GM12878 (cell line): ENCODE measurements at regions not wholly inside any gene's neighbourhood (a gene's known extent, or its start where the extent isn't known, plus 50 kb on each side); places are given as distances from the start of the nearest gene placed in this dataset.

Experiments used
- ATAC-seq: fragments of 200-7000 bp; cut with Tn5 transposase; 3 replicates; pipeline ENCODE4 v1.9.1; 2020; ENCODE audit warnings: mild to moderate bottlenecking, moderate library complexity
- BruUV-seq: library from RNA; stranded (reverse); fragments of 400-500 nt; replicated peaks from 2 replicates; lab custom pipeline; 2021; lab: Mats Ljungman, UMichigan
- CTCF ChIA-PET: fragments of 300-600 bp; sonication (Branson Sonifier 250); formaldehyde crosslinking; extraction: SDS; loops from one replicate; lab custom pipeline; 2021; ENCODE audit warnings: inconsistent platforms; lab: Yijun Ruan, JAX
- POLR2A ChIA-PET: fragments of 350-600 bp; formaldehyde crosslinking; extraction: SDS; loops from one replicate; lab custom pipeline; 2021; ENCODE audit warnings: inconsistent platforms; lab: Charles Lee
- RAD21 ChIA-PET: fragments of 300-600 bp; sonication (Branson Sonifier 250); formaldehyde crosslinking; loops from one replicate; lab custom pipeline; 2023; ENCODE audit warnings: antibody characterized with exemption; ENCODE audit not compliant: unreplicated experiment; lab: Charles Lee
- SMC1A ChIA-PET: fragments of 300-600 bp; sonication (Branson Sonifier 250); formaldehyde crosslinking; loops from one replicate; lab custom pipeline; 2023; ENCODE audit not compliant: unreplicated experiment, uncharacterized antibody; lab: Charles Lee
- DNase-seq: peaks from one replicate; pipeline ENCODE4 v3.0.0-alpha.2; 2011; ENCODE audit warnings: low read depth, low spot score
- FAIRE-seq: peaks from 3 replicates; lab custom pipeline; 2011; peaks lifted over from hg19 to GRCh38; lab: Jason Lieb, UNC
- H2AFZ ChIP-seq: 2 replicates; pipeline ENCODE4 v1.6.0; 2011; ENCODE audit warnings: low read depth, low read length, control low read depth; ENCODE audit not compliant: control insufficient read depth
- H3K27ac ChIP-seq: 2 replicates; pipeline ENCODE4 v1.5.1; 2011; ENCODE audit warnings: control low read depth; ENCODE audit not compliant: control insufficient read depth, insufficient read depth
- H3K27me3 ChIP-seq, 2 experiments: replicated peaks in 1 of 2; 2 replicates each; pipeline versions ENCODE4 v1.6.0 to v1.6.1; 2011; ENCODE audit warnings: low read length in 1 of 2; ENCODE audit not compliant: control insufficient read depth in 2 of 2, insufficient read depth in 2 of 2
- H3K36me3 ChIP-seq, 2 experiments: 2 replicates each; pipeline ENCODE4 v1.5.1; 2011; ENCODE audit warnings: low read length in 1 of 2; ENCODE audit not compliant: control insufficient read depth in 2 of 2, insufficient read depth in 2 of 2
- H3K4me1 ChIP-seq: 2 replicates; pipeline ENCODE4 v1.6.1; 2011; ENCODE audit warnings: mild to moderate bottlenecking, low read length, moderate library complexity, mixed read lengths; ENCODE audit not compliant: control insufficient read depth, insufficient read depth
- H3K4me2 ChIP-seq: 2 replicates; pipeline ENCODE4 v1.6.0; 2011; ENCODE audit warnings: control low read depth; ENCODE audit not compliant: control insufficient read depth, insufficient read depth
- H3K4me3 ChIP-seq: fragments of 200-600 bp; sonication (generic); 2 replicates; pipeline ENCODE4 v1.5.1; 2016
- H3K79me2 ChIP-seq: 2 replicates; pipeline ENCODE4 v1.6.0; 2011; ENCODE audit warnings: low read length; ENCODE audit not compliant: control insufficient read depth, insufficient read depth
- H3K9ac ChIP-seq: 2 replicates; pipeline ENCODE4 v1.8.0; 2011; ENCODE audit warnings: low read length, control low read depth, mixed read lengths; ENCODE audit not compliant: control insufficient read depth, insufficient read depth
- H3K9me3 ChIP-seq: replicated peaks from 3 replicates; pipeline ENCODE4 v1.5.1; 2011; ENCODE audit warnings: mild to moderate bottlenecking, low read length; ENCODE audit not compliant: control insufficient read depth, insufficient read depth
- H4K20me1 ChIP-seq: 2 replicates; pipeline ENCODE4 v1.6.0; 2011; ENCODE audit not compliant: control insufficient read depth, insufficient read depth
- ASH2L ChIP-seq: fragments of 300-600, 200-600 bp; sonication (generic); IDR thresholded peaks from 2 replicates; pipeline ENCODE4 v1.6.1; 2017; ENCODE audit warnings: low read depth, mild to moderate bottlenecking, borderline replicate concordance
- ATF7 ChIP-seq: fragments of 450-650 bp; IDR thresholded peaks from 2 replicates; pipeline ENCODE4 v1.6.1; 2016; ENCODE audit warnings: low read depth, mild to moderate bottlenecking
- BMI1 ChIP-seq: fragments of 450-650 bp; IDR thresholded peaks from 2 replicates; pipeline ENCODE4 v1.6.1; 2016; ENCODE audit warnings: mild to moderate bottlenecking, moderate library complexity, borderline replicate concordance
- E2F8 ChIP-seq: fragments of 450-650 bp; IDR thresholded peaks from 2 replicates; pipeline ENCODE4 v1.6.1; 2018; ENCODE audit warnings: mild to moderate bottlenecking, low read depth, moderate library complexity; ENCODE audit not compliant: partially characterized antibody
- EGR1 ChIP-seq, 2 experiments: IDR thresholded peaks; 1 replicate in 1 of 2; 2 replicates in 1 of 2; pipeline ENCODE4 v1.6.1; 2011 to 2012; ENCODE audit warnings: low read depth in 2 of 2, low read length in 2 of 2, borderline replicate concordance in 1 of 2, mild to moderate bottlenecking in 1 of 2, moderate library complexity in 1 of 2
- IKZF2 ChIP-seq, 2 experiments: fragments of 450-650 bp; IDR thresholded peaks; 2 replicates each; pipeline ENCODE4 v1.6.1; 2017; ENCODE audit warnings: mild to moderate bottlenecking in 2 of 2, moderate library complexity in 2 of 2
- MAX ChIP-seq: IDR thresholded peaks from 2 replicates; pipeline ENCODE4 v1.6.1; 2012; ENCODE audit warnings: low read depth, low read length, improper control_type of control experiment
- MYC ChIP-seq: IDR thresholded peaks from 2 replicates; pipeline ENCODE4 v1.6.1; 2011; ENCODE audit warnings: mild to moderate bottlenecking, low read length, moderate library complexity, inconsistent platforms; ENCODE audit not compliant: insufficient read depth, insufficient replicate concordance, insufficient read length, severe bottlenecking
- NFIC ChIP-seq: IDR thresholded peaks from 2 replicates; pipeline ENCODE4 v1.6.1; 2012; ENCODE audit warnings: low read depth, mild to moderate bottlenecking, inconsistent platforms, low read length, moderate library complexity
- NFXL1 ChIP-seq: fragments of 450-650 bp; IDR thresholded peaks from 2 replicates; pipeline ENCODE4 v1.6.1; 2017; ENCODE audit warnings: antibody characterized with exemption, mild to moderate bottlenecking, borderline replicate concordance
- RCOR1 ChIP-seq: conservative IDR thresholded peaks from 2 replicates; pipeline ENCODE4 v1.6.1; 2012; ENCODE audit warnings: low read depth, low read length, improper control_type of control experiment
- SIX5 ChIP-seq: IDR thresholded peaks from 2 replicates; pipeline ENCODE4 v1.6.1; 2011; ENCODE audit warnings: mild to moderate bottlenecking, low read depth, low read length, moderate library complexity; ENCODE audit not compliant: severe bottlenecking
- TCF3 ChIP-seq: IDR thresholded peaks from 2 replicates; pipeline ENCODE4 v1.6.1; 2012; ENCODE audit warnings: low read depth, mild to moderate bottlenecking, low read length, borderline replicate concordance; ENCODE audit not compliant: insufficient read depth
- ZNF217 ChIP-seq: fragments of 450-650 bp; IDR thresholded peaks from 2 replicates; pipeline ENCODE4 v1.6.1; 2017; ENCODE audit warnings: antibody characterized with exemption, mild to moderate bottlenecking
- WGBS: methylation state at CpG from one replicate; pipeline ENCODE4 v1.1.6; 2016; ENCODE audit warnings: low lambda C conversion rate; ENCODE audit not compliant: insufficient replicate concordance, insufficient coverage; ENCODE audit errors: missing lambda C conversion rate; 5-methylcytosine and 5-hydroxymethylcytosine counted together
- in situ Hi-C: fragments of 300-500 bp; cut with MboI; formaldehyde crosslinking; loops from 9 replicates; pipeline ENCODE4 v1.14.3; 2018; ENCODE audit warnings: mixed read lengths
- intact Hi-C: fragments of 100-400 bp; cut with micrococcal nuclease; formaldehyde crosslinking; loops from one replicate; pipeline ENCODE4 v1.14.2; 2022; ENCODE audit not compliant: unreplicated experiment
- TF ChIP-seq, protein P1 (sequence below): IDR thresholded peaks from 2 replicates; pipeline ENCODE4 v1.6.1; 2012; ENCODE audit warnings: low read length, inconsistent platforms

DNA sequence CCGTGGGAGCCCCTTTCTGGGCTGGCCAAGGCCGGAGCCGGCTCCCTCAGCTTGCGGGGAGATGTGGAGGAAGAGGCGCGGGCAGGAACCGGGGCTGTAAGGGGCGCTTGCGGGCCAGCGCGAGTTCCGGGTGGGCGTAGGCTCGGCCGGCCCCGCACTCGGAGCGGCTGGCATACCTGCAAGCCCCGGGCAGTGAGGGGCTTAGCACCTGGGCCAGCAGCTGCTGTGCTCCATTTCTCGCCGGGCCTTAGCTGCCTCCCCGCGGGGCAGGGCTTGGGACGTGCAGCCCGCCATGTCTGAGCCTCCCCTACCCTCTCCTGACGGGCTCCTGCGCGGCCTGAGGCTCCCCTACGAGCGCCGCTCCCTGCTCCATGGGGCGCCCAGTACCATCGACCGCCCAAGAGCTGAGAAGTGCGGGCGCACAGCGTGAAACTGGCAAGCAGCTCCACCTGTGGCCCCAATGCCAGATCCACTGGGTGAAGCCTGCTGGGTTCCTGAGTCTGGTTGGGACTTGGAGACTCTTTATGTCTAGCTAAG lies 82.8 kb upstream of the E2F3 start (continued):
- TF ChIP-seq SIX5 (no peak), MAX (no peak), ASH2L (no peak)

DNA sequence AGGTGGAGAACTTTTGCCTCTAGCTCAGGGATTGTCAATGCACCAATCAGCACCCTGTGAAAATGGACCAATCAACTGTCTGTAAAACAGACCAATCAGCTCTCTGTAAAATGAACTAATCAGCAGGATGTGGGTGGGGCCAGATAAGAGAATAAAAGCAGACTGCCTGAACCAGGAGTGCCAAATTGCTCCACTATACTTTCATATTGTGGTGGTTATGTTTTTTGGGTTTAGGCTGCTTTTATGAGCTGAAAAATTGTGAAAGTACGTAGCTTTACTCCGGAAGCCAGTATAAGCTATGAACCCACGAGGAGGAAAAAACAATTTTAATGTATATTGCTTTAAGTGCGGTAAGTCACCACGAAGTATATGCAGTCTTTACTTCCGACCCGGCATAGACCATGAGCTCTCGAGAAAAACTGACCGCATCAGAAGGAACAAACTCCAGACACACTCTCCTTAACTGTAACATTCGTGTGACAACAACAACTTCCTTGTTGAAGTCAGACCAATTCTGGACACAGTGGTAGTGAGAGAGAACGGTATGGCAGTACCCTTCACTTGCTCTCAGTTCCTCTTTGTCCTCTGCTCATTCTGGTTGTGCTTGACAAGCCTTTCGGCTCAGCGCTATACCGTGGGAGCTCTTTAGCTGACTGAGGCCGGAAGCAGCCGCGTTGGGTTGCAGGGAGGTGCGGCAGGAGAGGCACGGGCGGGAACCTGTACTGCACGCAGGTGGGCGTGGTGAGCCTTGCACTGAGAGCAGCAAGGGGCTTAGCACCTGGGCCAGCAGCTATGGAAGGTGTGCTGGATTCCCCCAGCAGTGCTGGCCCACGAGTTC lies 81.9 kb upstream of the E2F3 start:
- FAIRE-seq (peak; percentile 100), DNase-seq (peak; percentile 98), ATAC-seq (peak; percentile 99)
- H3K79me2 ChIP-seq = no peaks in the 10 kb centered on the region
- H3K4me2 ChIP-seq = peak overlapping the region; percentile 84
- peaks cover 9% of the 10 kb centered on the region; the same call in 1 of the 2 replicates for H3K4me1 ChIP-seq
- under 1% methylated on average over 23 of the region's 23 CpGs for WGBS
- SMC1A ChIA-PET = interaction anchor here (0.7 to 3.3 kb wide), 25 partner anchors 8 to 223 kb away, joined by 3 to 20 read pairs (median 4); no protein-coding TSS in a partner anchor
- intact Hi-C loops (loop anchor here (2.0 kb wide), 1 partner anchor 81 kb away; the partner anchor contains the start of gene E2F3), in situ Hi-C loops (no loop called here)
- no peaks in the 10 kb centered on the region for H3K27me3 ChIP-seq
- no peaks in the 10 kb centered on the region for H4K20me1 ChIP-seq
- POLR2A ChIA-PET = interaction anchor here (0.6 to 2.4 kb wide), 8 partner anchors 18 to 861 kb away, joined by 3 to 9 read pairs (median 4); no protein-coding TSS in a partner anchor
- BruUV-seq = TSS peak; percentile 100
- H3K36me3 ChIP-seq = no peaks in the 10 kb centered on the region
- peak overlapping the region; percentile 51 for H3K9ac ChIP-seq
- peaks cover 6% of the 10 kb centered on the region; the same call in 2 of the 3 replicates for H3K9me3 ChIP-seq
- peak overlapping the region; percentile 75 for H2AFZ ChIP-seq
- RAD21 ChIA-PET = interaction anchor here (0.7 to 2.0 kb wide), 17 partner anchors 15 to 215 kb away, joined by 3 to 13 read pairs (median 3); partner anchors contain the start of genes CDKAL1 and MBOAT1
- CTCF ChIA-PET = interaction anchor here (0.7 to 2.2 kb wide), 13 partner anchors 11 to 213 kb away, joined by 3 to 16 read pairs (median 4); no protein-coding TSS in a partner anchor
- H3K27ac ChIP-seq = peak overlapping the region; percentile 83
- peak overlapping the region; percentile 53; the same call in 1 of the 2 replicates for H3K4me3 ChIP-seq
- 0 out of 2 replicates have a peak, but pooled peaks have one; percentile 4 for TF ChIP-seq RCOR1
- peak; percentile 81; the same call in 1 of the 2 replicates for TF ChIP-seq ZNF217
- peak; percentile 94 to 97 for TF ChIP-seq IKZF2 (IDR thresholded peaks at IDR 0.05)
- TF ChIP-seq, protein P1, sequence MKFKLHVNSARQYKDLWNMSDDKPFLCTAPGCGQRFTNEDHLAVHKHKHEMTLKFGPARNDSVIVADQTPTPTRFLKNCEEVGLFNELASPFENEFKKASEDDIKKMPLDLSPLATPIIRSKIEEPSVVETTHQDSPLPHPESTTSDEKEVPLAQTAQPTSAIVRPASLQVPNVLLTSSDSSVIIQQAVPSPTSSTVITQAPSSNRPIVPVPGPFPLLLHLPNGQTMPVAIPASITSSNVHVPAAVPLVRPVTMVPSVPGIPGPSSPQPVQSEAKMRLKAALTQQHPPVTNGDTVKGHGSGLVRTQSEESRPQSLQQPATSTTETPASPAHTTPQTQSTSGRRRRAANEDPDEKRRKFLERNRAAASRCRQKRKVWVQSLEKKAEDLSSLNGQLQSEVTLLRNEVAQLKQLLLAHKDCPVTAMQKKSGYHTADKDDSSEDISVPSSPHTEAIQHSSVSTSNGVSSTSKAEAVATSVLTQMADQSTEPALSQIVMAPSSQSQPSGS = peak; percentile 88
- TF ChIP-seq NFXL1 = no peak
- TF ChIP-seq BMI1 = 0 out of 2 replicates have a peak, but pooled peaks have one; percentile 33
- TF ChIP-seq TCF3 = peak; percentile 75
- TF ChIP-seq ATF7 = peak; percentile 84
- TF ChIP-seq EGR1 (IDR thresholded peaks at IDR 0.05; ENCODE audit: borderline replicate concordance in 1 of 2, low read depth in 2 of 2, low read length in 2 of 2) = no peak; a peak in 1 of 3 replicates
- peak; percentile 79 for TF ChIP-seq NFIC
- no peak for TF ChIP-seq MYC
- TF ChIP-seq E2F8 = peak; percentile 29
